Body of pancreas (tissue), 4 donors: ENCODE measurements at regions not wholly inside any gene's neighbourhood (a gene's known extent, or its start where the extent isn't known, plus 50 kb on each side); places are given as distances from the start of the nearest gene placed in this dataset.

Source experiments
- POLR2A ChIP-seq, 3 donors: fragments of 450-650 bp; IDR thresholded peaks; one replicate each; pipeline ENCODE4 v1.6.1; 2016; ENCODE audit warnings: antibody characterized with exemption in 3 of 3, mild to moderate bottlenecking in 2 of 3
- TF ChIP-seq, protein P1 (sequence below), 7 experiments: fragments of 450-650 bp in 4 of 7; fragments of 200-600 bp in 3 of 7; sonication (generic) in 3 of 7; IDR thresholded peaks; one replicate each; pipeline ENCODE4 v1.5.1; 2016 to 2019; ENCODE audit warnings: antibody characterized with exemption in 7 of 7

DNA sequence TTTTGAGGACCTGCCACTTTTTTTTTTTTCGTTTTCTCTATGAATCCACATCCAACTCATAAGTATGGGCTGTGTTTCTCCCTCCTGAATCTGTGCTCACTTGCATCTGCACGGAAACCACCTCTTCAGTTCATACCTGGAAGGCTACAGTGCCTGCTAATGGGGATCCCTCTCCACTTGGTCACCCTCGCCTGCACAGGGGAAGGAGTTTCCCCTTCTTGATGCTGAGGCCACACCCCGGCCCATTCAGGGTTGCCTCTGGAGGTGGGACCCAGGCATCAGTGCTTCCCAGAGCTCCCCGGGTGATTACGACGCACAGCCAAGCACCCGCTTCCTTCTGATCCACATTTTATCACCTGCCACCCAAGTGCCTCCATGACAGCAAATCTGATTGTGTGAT is 85.9 kb upstream of the TBC1D3K start:
- TF ChIP-seq, protein P1, sequence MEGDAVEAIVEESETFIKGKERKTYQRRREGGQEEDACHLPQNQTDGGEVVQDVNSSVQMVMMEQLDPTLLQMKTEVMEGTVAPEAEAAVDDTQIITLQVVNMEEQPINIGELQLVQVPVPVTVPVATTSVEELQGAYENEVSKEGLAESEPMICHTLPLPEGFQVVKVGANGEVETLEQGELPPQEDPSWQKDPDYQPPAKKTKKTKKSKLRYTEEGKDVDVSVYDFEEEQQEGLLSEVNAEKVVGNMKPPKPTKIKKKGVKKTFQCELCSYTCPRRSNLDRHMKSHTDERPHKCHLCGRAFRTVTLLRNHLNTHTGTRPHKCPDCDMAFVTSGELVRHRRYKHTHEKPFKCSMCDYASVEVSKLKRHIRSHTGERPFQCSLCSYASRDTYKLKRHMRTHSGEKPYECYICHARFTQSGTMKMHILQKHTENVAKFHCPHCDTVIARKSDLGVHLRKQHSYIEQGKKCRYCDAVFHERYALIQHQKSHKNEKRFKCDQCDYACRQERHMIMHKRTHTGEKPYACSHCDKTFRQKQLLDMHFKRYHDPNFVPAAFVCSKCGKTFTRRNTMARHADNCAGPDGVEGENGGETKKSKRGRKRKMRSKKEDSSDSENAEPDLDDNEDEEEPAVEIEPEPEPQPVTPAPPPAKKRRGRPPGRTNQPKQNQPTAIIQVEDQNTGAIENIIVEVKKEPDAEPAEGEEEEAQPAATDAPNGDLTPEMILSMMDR (IDR thresholded peaks at IDR 0.05), result no peak
- TF ChIP-seq POLR2A (IDR thresholded peaks at IDR 0.05), result no peak
